ENCODE measurements at regions not wholly inside any gene's neighbourhood (a gene's known extent, or its start where the extent isn't known, plus 50 kb on each side); places are given as distances from the start of the nearest gene placed in this dataset.

- WGBS, 2 experiments (ENCODE audit: extremely low coverage in 1 of 2, insufficient coverage in 1 of 2, insufficient read length in 1 of 2, insufficient replicate concordance in 2 of 2, low coverage in 1 of 2, low lambda C conversion rate in 2 of 2, missing lambda C conversion rate in 1 of 2) = 100% methylated on average over 1 of the region's 1 CpG; no CpG with 5 or more reads in 1 of the 2 experiments
- Histone ChIP-seq H2AFZ (ENCODE audit: low read length) (no peak overlapping the region), H3K9ac (replicated peaks in 1 of 4; ENCODE audit: extremely low read depth in 1 of 4, low read depth in 3 of 4, low read length in 3 of 4) (no peak overlapping the region), H2BK15ac (ENCODE audit: low read length) (no peak overlapping the region), H3K56ac (replicated peaks; ENCODE audit: insufficient read length, low read depth, low read length) (no peak overlapping the region), H2BK120ac (replicated peaks; ENCODE audit: low read depth, low read length) (no peak overlapping the region), H3K79me1 (ENCODE audit: low read depth, low read length) (no peaks in the 10 kb centered on the region), H2BK5ac (ENCODE audit: low read depth, low read length) (no peak overlapping the region), H3K23ac (ENCODE audit: insufficient read length) (no peak overlapping the region), H3K14ac (ENCODE audit: insufficient read length) (no peak overlapping the region), H3K9me3 (ENCODE audit: insufficient read depth in 2 of 2, low read depth in 1 of 2, low read length in 1 of 2) (peaks cover 0 to 2% of the 10 kb centered on the region in 2 experiments; a peak in 1 of 4 replicates), H3K4me2 (ENCODE audit: insufficient read depth in 1 of 2, low read depth in 2 of 2, low read length in 2 of 2) (no peak overlapping the region), H3K36me3 (ENCODE audit: control insufficient read depth in 2 of 4, insufficient read depth in 4 of 4, low read length in 3 of 4) (no peaks in the 10 kb centered on the region), H2BK20ac (ENCODE audit: low read length) (no peak overlapping the region), H3K27me3 (replicated peaks in 1 of 4; ENCODE audit: control insufficient read depth in 3 of 4, extremely low read depth in 1 of 4, insufficient read depth in 3 of 4, low read length in 3 of 4) (no peaks in the 10 kb centered on the region), H2AK5ac (ENCODE audit: low read depth, low read length) (no peak overlapping the region), H3K79me2 (ENCODE audit: control insufficient read depth in 1 of 2, insufficient read depth in 2 of 2, low read length in 2 of 2) (no peaks in the 10 kb centered on the region), H4K5ac (ENCODE audit: insufficient read length, low read depth, low read length) (no peak overlapping the region), H3K18ac (ENCODE audit: extremely low read depth, low read length) (no peak overlapping the region), H3K4me3 (ENCODE audit: extremely low read depth in 1 of 4, insufficient read depth in 2 of 4, low read depth in 3 of 4, low read length in 4 of 4) (no peak overlapping the region), H3K4me1 (replicated peaks in 1 of 4; ENCODE audit: control insufficient read depth in 3 of 4, insufficient read depth in 4 of 4, low read length in 3 of 4) (no peaks in the 10 kb centered on the region), H4K91ac (replicated peaks; ENCODE audit: insufficient read length, low read length) (no peak overlapping the region), H3K4ac (replicated peaks; ENCODE audit: insufficient read length, low read depth, low read length) (no peak overlapping the region), H2BK12ac (ENCODE audit: low read depth, low read length) (no peak overlapping the region), H4K8ac (ENCODE audit: extremely low read depth, insufficient read depth, low read length) (no peak overlapping the region), H4K20me1 (replicated peaks in 1 of 2; ENCODE audit: control insufficient read depth in 1 of 2, insufficient read depth in 2 of 2, low read length in 2 of 2) (no peaks in the 10 kb centered on the region), H3K27ac (ENCODE audit: low read depth, low read length) (no peak overlapping the region), H3K23me2 (ENCODE audit: low read depth, low read length) (no peaks in the 10 kb centered on the region)
- FAIRE-seq (no peak), DNase-seq (ENCODE audit: low read depth in 1 of 2, low spot score in 2 of 2) (no peak)
- ChIA-PET CTCF (ENCODE audit: partially characterized antibody) (interaction anchor here (0.7 kb wide), 1 partner anchor 9 kb away, joined by 3 read pairs; no protein-coding TSS in a partner anchor), POLR2A (ENCODE audit: partially characterized antibody) (no interaction called here)
- TF ChIP-seq NANOG (IDR thresholded peaks at IDR 0.05; ENCODE audit: insufficient read depth, low read depth, low read length, poor library complexity, severe bottlenecking) = no peak
- no peak for TF ChIP-seq NRF1 (IDR thresholded peaks at IDR 0.05; ENCODE audit: low read depth, low read length)
- no peak for TF ChIP-seq ASH2L (IDR thresholded peaks at IDR 0.05; ENCODE audit: low read length)
- TF ChIP-seq PHF8 (conservative IDR thresholded peaks at IDR 0.05; ENCODE audit: low read depth, low read length) = no peak
- TF ChIP-seq SAP30 (IDR thresholded peaks at IDR 0.05; ENCODE audit: insufficient read depth, insufficient replicate concordance, low read length) = no peak
- no peak for TF ChIP-seq TEAD4 (IDR thresholded peaks at IDR 0.05; ENCODE audit: low read depth, low read length)
- no peak for TF ChIP-seq SIN3A (conservative IDR thresholded peaks at IDR 0.05 in 1 of 2, IDR thresholded peaks at IDR 0.05 in 1 of 2; ENCODE audit: low read depth in 1 of 2, low read length in 2 of 2)
- no peak for TF ChIP-seq KDM4A (IDR thresholded peaks at IDR 0.05; ENCODE audit: low read depth, low read length, severe bottlenecking)
- no peak for TF ChIP-seq CTBP2 (IDR thresholded peaks at IDR 0.05; ENCODE audit: borderline replicate concordance, insufficient read depth, insufficient read length, low read length)
- TF ChIP-seq GTF2F1 (IDR thresholded peaks at IDR 0.05; ENCODE audit: borderline replicate concordance, low read depth, low read length) = no peak
- TF ChIP-seq RXRA (IDR thresholded peaks at IDR 0.05; ENCODE audit: insufficient read depth, low read depth, low read length) = no peak
- no peak for TF ChIP-seq SP1 (IDR thresholded peaks at IDR 0.05; ENCODE audit: low read depth, low read length)
- no peak for TF ChIP-seq EZH2 (IDR thresholded peaks at IDR 0.05; ENCODE audit: low read depth, low read length, severe bottlenecking)
- no peak for TF ChIP-seq CHD2 (IDR thresholded peaks at IDR 0.05; ENCODE audit: low read length)
- no peak for TF ChIP-seq HDAC6 (IDR thresholded peaks at IDR 0.05; ENCODE audit: low read depth, low read length)
Measured at GRCh38 chr3:84789961-84790360, 168.8 kb upstream of the CADM2 start.
